ENCODE measurements at regions not wholly inside any gene's neighbourhood (a gene's known extent, or its start where the extent isn't known, plus 50 kb on each side); places are given as distances from the start of the nearest gene placed in this dataset.

DNA sequence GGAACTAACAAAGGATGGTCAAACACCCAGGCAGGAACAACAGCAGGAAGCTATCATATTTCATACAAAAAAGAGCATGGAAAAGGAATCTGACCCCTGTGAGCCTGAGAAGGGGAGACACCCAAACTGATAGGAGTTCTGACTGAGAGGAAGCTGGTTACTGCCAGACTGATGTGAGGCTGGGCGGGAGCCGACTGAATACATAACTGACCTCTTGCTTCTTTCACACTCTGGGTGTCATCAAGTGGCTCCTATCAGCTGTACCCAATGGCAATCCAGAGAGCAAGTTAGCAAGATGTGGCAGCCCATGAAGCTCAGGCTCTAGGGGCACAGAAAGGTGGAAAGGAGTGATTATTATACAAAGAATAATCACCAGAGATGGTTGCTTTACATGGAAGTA is 795.1 kb upstream of the HS3ST5 start:
- TF ChIP-seq ZNF274 (IDR thresholded peaks at IDR 0.05; ENCODE audit: low read depth, low read length) (no peak), SUZ12 (IDR thresholded peaks at IDR 0.05; ENCODE audit: extremely low read depth, insufficient read depth, insufficient read length) (no peak)
